ENCODE measurements at regions not wholly inside any gene's neighbourhood (a gene's known extent, or its start where the extent isn't known, plus 50 kb on each side); places are given as distances from the start of the nearest gene placed in this dataset.

DNA sequence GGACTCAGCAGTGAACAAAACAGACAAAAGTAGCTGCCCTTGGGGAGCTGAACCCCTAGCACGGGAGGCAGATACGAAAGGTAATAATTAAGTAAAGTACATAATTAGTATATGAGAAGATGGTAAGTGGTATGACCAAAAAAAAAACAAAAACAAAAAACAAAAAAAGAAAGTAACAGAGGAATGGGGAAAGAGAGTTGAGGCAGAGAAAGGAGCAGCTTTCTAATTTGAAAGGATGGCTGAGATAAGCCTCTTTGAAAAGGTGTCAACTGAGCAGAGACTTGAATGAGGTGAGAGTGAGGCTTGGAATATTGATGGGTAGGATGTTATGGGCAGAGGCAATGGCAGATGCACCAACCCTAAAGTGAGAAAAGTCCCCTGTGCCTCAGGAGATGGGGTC lies 69.7 kb downstream of the CARTPT start:
- TF ChIP-seq, protein P1, sequence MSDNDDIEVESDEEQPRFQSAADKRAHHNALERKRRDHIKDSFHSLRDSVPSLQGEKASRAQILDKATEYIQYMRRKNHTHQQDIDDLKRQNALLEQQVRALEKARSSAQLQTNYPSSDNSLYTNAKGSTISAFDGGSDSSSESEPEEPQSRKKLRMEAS (IDR thresholded peaks at IDR 0.05), result no peak
- TF ChIP-seq EGR1 (IDR thresholded peaks at IDR 0.05), result no peak
- TF ChIP-seq TAF1 (IDR thresholded peaks at IDR 0.05; ENCODE audit: low read depth), result no peak
- no peak for TF ChIP-seq EP300 (IDR thresholded peaks at IDR 0.05; ENCODE audit: borderline replicate concordance)
- TF ChIP-seq, protein P2, sequence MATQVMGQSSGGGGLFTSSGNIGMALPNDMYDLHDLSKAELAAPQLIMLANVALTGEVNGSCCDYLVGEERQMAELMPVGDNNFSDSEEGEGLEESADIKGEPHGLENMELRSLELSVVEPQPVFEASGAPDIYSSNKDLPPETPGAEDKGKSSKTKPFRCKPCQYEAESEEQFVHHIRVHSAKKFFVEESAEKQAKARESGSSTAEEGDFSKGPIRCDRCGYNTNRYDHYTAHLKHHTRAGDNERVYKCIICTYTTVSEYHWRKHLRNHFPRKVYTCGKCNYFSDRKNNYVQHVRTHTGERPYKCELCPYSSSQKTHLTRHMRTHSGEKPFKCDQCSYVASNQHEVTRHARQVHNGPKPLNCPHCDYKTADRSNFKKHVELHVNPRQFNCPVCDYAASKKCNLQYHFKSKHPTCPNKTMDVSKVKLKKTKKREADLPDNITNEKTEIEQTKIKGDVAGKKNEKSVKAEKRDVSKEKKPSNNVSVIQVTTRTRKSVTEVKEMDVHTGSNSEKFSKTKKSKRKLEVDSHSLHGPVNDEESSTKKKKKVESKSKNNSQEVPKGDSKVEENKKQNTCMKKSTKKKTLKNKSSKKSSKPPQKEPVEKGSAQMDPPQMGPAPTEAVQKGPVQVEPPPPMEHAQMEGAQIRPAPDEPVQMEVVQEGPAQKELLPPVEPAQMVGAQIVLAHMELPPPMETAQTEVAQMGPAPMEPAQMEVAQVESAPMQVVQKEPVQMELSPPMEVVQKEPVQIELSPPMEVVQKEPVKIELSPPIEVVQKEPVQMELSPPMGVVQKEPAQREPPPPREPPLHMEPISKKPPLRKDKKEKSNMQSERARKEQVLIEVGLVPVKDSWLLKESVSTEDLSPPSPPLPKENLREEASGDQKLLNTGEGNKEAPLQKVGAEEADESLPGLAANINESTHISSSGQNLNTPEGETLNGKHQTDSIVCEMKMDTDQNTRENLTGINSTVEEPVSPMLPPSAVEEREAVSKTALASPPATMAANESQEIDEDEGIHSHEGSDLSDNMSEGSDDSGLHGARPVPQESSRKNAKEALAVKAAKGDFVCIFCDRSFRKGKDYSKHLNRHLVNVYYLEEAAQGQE (IDR thresholded peaks at IDR 0.05; ENCODE audit: low read depth), result no peak
- no peak for TF ChIP-seq FOXM1 (IDR thresholded peaks at IDR 0.05; ENCODE audit: borderline replicate concordance, low read depth)
- TF ChIP-seq CEBPB (IDR thresholded peaks at IDR 0.05), result no peak
- TF ChIP-seq RAD21 (IDR thresholded peaks at IDR 0.05; ENCODE audit: low read depth), result no peak
- TF ChIP-seq YY1 (IDR thresholded peaks at IDR 0.05; ENCODE audit: low read depth), result no peak
- TF ChIP-seq, protein P3, sequence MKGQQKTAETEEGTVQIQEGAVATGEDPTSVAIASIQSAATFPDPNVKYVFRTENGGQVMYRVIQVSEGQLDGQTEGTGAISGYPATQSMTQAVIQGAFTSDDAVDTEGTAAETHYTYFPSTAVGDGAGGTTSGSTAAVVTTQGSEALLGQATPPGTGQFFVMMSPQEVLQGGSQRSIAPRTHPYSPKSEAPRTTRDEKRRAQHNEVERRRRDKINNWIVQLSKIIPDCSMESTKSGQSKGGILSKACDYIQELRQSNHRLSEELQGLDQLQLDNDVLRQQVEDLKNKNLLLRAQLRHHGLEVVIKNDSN (IDR thresholded peaks at IDR 0.05), result no peak
